Upper lobe of right lung (tissue), 1 donor: ENCODE measurements at regions not wholly inside any gene's neighbourhood (a gene's known extent, or its start where the extent isn't known, plus 50 kb on each side); places are given as distances from the start of the nearest gene placed in this dataset.

Source experiments
- ATAC-seq: fragments of 200-7000 bp; cut with Tn5 transposase; one replicate; pipeline ENCODE4 v1.9.1; 2020; ENCODE audit warnings: mild to moderate bottlenecking, moderate library complexity
- DNase-seq: peaks from one replicate; pipeline ENCODE4 v3.0.0-alpha.2; 2020
- H3K27ac ChIP-seq: fragments of 200-600 bp; one replicate; pipeline ENCODE4 v1.8.0; 2022
- H3K27me3 ChIP-seq: fragments of 200-600 bp; one replicate; pipeline ENCODE4 v1.8.0; 2022; ENCODE audit warnings: mild to moderate bottlenecking
- H3K36me3 ChIP-seq: fragments of 200-600 bp; one replicate; pipeline ENCODE4 v1.8.0; 2022
- H3K4me1 ChIP-seq: fragments of 200-600 bp; one replicate; pipeline ENCODE4 v1.8.0; 2022
- H3K4me3 ChIP-seq: fragments of 200-600 bp; one replicate; pipeline ENCODE4 v1.8.0; 2022; ENCODE audit warnings: mild to moderate bottlenecking
- H3K9me3 ChIP-seq: fragments of 200-600 bp; one replicate; pipeline ENCODE4 v1.8.0; 2022
- CTCF ChIP-seq: fragments of 200-600 bp; IDR thresholded peaks from one replicate; pipeline ENCODE4 v1.8.0; 2022; ENCODE audit warnings: antibody characterized with exemption
- intact Hi-C: fragments of 100-400 bp; cut with DNase I; formaldehyde crosslinking; loops from one replicate; pipeline ENCODE4 v1.11.0; 2022
- donor health status: DM: no; HTN: yes; CAD: no; lungs with severe emphysema.

DNA sequence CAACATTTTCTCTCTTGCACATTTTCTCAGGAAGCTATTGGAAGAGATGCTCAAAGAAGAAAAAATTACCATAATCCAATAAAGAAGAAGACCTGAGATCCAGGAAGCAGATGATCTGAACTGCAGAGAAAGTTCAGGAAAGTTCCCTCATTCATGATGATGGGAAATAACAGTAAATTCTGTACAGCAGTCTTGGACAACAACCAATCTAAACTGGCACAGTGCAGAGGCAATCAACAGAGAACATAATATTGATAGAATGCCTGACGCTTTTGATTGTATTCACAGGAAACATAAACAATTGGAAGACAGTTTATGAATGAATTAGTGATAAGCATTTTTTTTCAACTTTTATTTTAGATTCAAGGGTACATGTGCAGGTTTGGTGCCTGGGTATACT lies 428.9 kb downstream of the KCTD8 start:
- Histone ChIP-seq H3K36me3 (no peaks in the 10 kb centered on the region), H3K27ac (no peak overlapping the region), H3K9me3 (no peaks in the 10 kb centered on the region), H3K4me1 (no peaks in the 10 kb centered on the region), H3K27me3 (no peaks in the 10 kb centered on the region), H3K4me3 (no peak overlapping the region)
- no peak for TF ChIP-seq CTCF
- ATAC-seq (no peak), DNase-seq (no peak)
- intact Hi-C loops: no loop called here

GRCh38 chr4:44025376-44026020 lies 423.1 kb downstream of the KCTD8 start:
- Histone ChIP-seq H3K4me1 (no peaks in the 10 kb centered on the region), H3K36me3 (no peaks in the 10 kb centered on the region), H3K9me3 (no peaks in the 10 kb centered on the region), H3K27ac (no peak overlapping the region), H3K27me3 (no peaks in the 10 kb centered on the region), H3K4me3 (no peak overlapping the region)
- no peak for ATAC-seq
- TF ChIP-seq CTCF: no peak
- no peak for DNase-seq
- intact Hi-C loops: no loop called here

DNA sequence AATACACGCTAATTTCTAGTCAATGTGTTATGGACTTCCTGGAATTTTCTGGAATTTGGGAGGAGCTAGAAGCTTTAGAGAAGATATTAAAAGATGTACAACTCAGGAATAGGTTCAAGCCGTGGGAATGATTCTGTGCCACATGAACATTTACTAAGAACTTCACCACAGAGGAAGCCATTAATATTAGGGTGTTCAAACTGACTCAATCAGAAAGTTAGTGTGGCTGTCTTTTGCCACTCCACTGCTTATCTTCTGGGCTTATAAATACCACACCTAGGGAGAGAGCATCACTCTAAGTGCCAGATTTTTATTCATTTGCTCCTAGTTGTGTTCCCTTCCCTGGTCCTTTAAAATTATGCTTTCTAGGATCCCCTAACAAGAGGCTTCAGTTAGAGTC lies 409.8 kb downstream of the KCTD8 start:
- TF ChIP-seq CTCF: no peak
- no peaks in the 10 kb centered on the region for H3K4me1 ChIP-seq
- ATAC-seq: no peak
- H3K9me3 ChIP-seq: no peaks in the 10 kb centered on the region
- H3K27ac ChIP-seq: no peak overlapping the region
- H3K27me3 ChIP-seq: no peaks in the 10 kb centered on the region
- intact Hi-C loops: no loop called here
- H3K4me3 ChIP-seq: no peak overlapping the region
- no peaks in the 10 kb centered on the region for H3K36me3 ChIP-seq
- DNase-seq: no peak

- DNase-seq: no peak
- no peak for TF ChIP-seq CTCF
- Histone ChIP-seq H3K4me3 (no peak overlapping the region), H3K4me1 (no peaks in the 10 kb centered on the region), H3K27me3 (no peaks in the 10 kb centered on the region), H3K27ac (no peak overlapping the region), H3K9me3 (no peaks in the 10 kb centered on the region), H3K36me3 (no peaks in the 10 kb centered on the region)
- intact Hi-C loops: no loop called here
- no peak for ATAC-seq
Measured at GRCh38 chr4:44046491-44046890, 402.1 kb downstream of the KCTD8 start.

DNA sequence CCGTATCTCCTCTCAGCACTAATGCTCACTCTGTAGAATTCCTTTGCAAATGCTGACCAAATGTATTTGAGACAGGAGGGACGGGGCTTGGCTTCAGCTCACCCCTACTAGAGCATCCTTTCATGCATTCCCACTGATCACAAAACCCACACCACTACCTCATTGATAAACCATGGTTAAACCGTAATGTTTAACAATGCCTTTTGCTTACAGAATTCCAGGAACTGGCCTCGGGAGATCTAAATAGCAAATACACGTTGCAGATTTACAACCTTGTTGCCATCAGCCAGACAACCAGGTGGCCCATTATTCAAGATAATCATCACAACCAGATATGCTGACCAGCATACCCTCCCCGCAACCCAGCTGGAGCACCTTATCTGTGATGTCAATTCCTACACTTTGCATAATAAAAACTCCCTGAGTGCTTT lies 391.9 kb downstream of the KCTD8 start:
- ATAC-seq (no peak), DNase-seq (no peak)
- intact Hi-C loops: no loop called here
- H3K36me3 ChIP-seq: no peaks in the 10 kb centered on the region
- no peaks in the 10 kb centered on the region for H3K27me3 ChIP-seq
- TF ChIP-seq CTCF: no peak
- no peak overlapping the region for H3K27ac ChIP-seq
- no peaks in the 10 kb centered on the region for H3K9me3 ChIP-seq
- no peaks in the 10 kb centered on the region for H3K4me1 ChIP-seq
- H3K4me3 ChIP-seq: no peak overlapping the region

GRCh38 chr4:44070843-44071242 lies 377.8 kb downstream of the KCTD8 start:
- ATAC-seq: peak; percentile 25
- no peak for DNase-seq
- H3K4me3 ChIP-seq: no peak overlapping the region
- H3K27ac ChIP-seq: no peak overlapping the region
- no peaks in the 10 kb centered on the region for H3K9me3 ChIP-seq
- H3K36me3 ChIP-seq: no peaks in the 10 kb centered on the region
- no peaks in the 10 kb centered on the region for H3K4me1 ChIP-seq
- no peak for TF ChIP-seq CTCF
- intact Hi-C loops: no loop called here
- H3K27me3 ChIP-seq: no peaks in the 10 kb centered on the region
